Endothelial cell of umbilical vein (primary cell): ENCODE measurements at regions not wholly inside any gene's neighbourhood (a gene's known extent, or its start where the extent isn't known, plus 50 kb on each side); places are given as distances from the start of the nearest gene placed in this dataset.

Experiments used
- BruUV-seq: library from RNA; stranded (reverse); fragments of 400-500 nt; replicated peaks from 2 replicates; lab custom pipeline; 2021; lab: Mats Ljungman, UMichigan
- CTCF ChIA-PET: fragments of 300-600, 350-600 bp; sonication (Branson Sonifier 250); formaldehyde crosslinking; loops from one replicate; lab custom pipeline; 2021; ENCODE audit warnings: antibody characterized with exemption, inconsistent platforms; lab: Charles Lee
- POLR2A ChIA-PET: fragments of 300-600, 350-600 bp; sonication (Branson Sonifier 250); formaldehyde crosslinking; loops from one replicate; lab custom pipeline; 2021; ENCODE audit warnings: antibody characterized with exemption, inconsistent platforms; lab: Charles Lee
- DNase-seq: peaks from one replicate; pipeline ENCODE4 v3.0.0-alpha.2; 2011; ENCODE audit warnings: low read depth, low spot score
- FAIRE-seq: peaks from 2 replicates; lab custom pipeline; 2011; peaks lifted over from hg19 to GRCh38; lab: Jason Lieb, UNC
- H2AFZ ChIP-seq: 2 replicates; pipeline ENCODE4 v1.6.0; 2012; ENCODE audit warnings: low read depth, low read length, control low read depth, inconsistent platforms
- H3K27ac ChIP-seq: 2 replicates; pipeline ENCODE4 v1.5.1; 2011; ENCODE audit warnings: low read depth, mild to moderate bottlenecking, control low read depth, low read length, moderate library complexity; ENCODE audit not compliant: insufficient read depth
- H3K27me3 ChIP-seq, 2 experiments: 2 replicates each; pipeline versions ENCODE4 v1.6.0 to v1.6.1; 2011; ENCODE audit warnings: low read length in 2 of 2, mixed read lengths in 1 of 2; ENCODE audit not compliant: control insufficient read depth in 2 of 2, insufficient read depth in 2 of 2
- H3K36me3 ChIP-seq, 2 experiments: 2 replicates in 1 of 2; 3 replicates in 1 of 2; pipeline ENCODE4 v1.5.1; 2011; ENCODE audit warnings: low read length in 2 of 2, mild to moderate bottlenecking in 1 of 2, moderate library complexity in 1 of 2; ENCODE audit not compliant: control insufficient read depth in 2 of 2, insufficient read depth in 2 of 2; ENCODE audit errors: extremely low read depth in 1 of 2
- H3K4me1 ChIP-seq: 3 replicates; pipeline ENCODE4 v1.5.1; 2011; ENCODE audit warnings: mild to moderate bottlenecking, low read length; ENCODE audit not compliant: control insufficient read depth, insufficient read depth; ENCODE audit errors: extremely low read depth
- H3K4me2 ChIP-seq: 2 replicates; pipeline ENCODE4 v1.6.1; 2011; ENCODE audit warnings: low read length, control low read depth, mixed read lengths; ENCODE audit not compliant: insufficient read depth
- H3K4me3 ChIP-seq, 3 experiments: fragments of 200-600 bp in 1 of 3; sonication (generic), shearing (Covaris generic) in 1 of 3; replicated peaks in 1 of 3; 2 replicates each; pipeline ENCODE4 v1.5.1; 2011 to 2016; ENCODE audit warnings: control low read depth in 3 of 3, low read length in 3 of 3, mild to moderate bottlenecking in 2 of 3, inconsistent platforms in 1 of 3, low read depth in 1 of 3, moderate library complexity in 1 of 3; ENCODE audit not compliant: insufficient read depth in 1 of 3
- H3K79me2 ChIP-seq: 2 replicates; pipeline ENCODE4 v1.6.0; 2012; ENCODE audit warnings: low read length, inconsistent platforms; ENCODE audit not compliant: control insufficient read depth, insufficient read depth
- H3K9ac ChIP-seq: replicated peaks from 2 replicates; pipeline ENCODE3; 2011; ENCODE audit warnings: low read length, control low read depth; ENCODE audit not compliant: insufficient read depth; ENCODE audit errors: extremely low read depth
- H3K9me1 ChIP-seq: replicated peaks from 3 replicates; pipeline ENCODE4 v1.6.0; 2011; ENCODE audit warnings: mild to moderate bottlenecking, low read length; ENCODE audit not compliant: control insufficient read depth, insufficient read depth; ENCODE audit errors: extremely low read depth
- H3K9me3 ChIP-seq: replicated peaks from 2 replicates; pipeline ENCODE4 v1.5.1; 2012; ENCODE audit warnings: low read length, inconsistent platforms; ENCODE audit not compliant: control insufficient read depth, insufficient read depth
- H4K20me1 ChIP-seq: replicated peaks from 2 replicates; pipeline ENCODE3; 2011; ENCODE audit warnings: mild to moderate bottlenecking, low read length; ENCODE audit not compliant: control insufficient read depth, insufficient read depth; ENCODE audit errors: extremely low read depth
- FOS ChIP-seq: IDR thresholded peaks from 2 replicates; pipeline ENCODE4 v1.6.1; 2011; ENCODE audit warnings: mild to moderate bottlenecking, low read length, moderate library complexity, borderline replicate concordance; ENCODE audit not compliant: insufficient read depth
- GATA2 ChIP-seq: IDR thresholded peaks from 2 replicates; pipeline ENCODE4 v1.7.0; 2011; ENCODE audit warnings: low read depth, mild to moderate bottlenecking, moderate library complexity, mixed read lengths, low read length; ENCODE audit not compliant: insufficient read length, insufficient read depth
- JUN ChIP-seq: IDR thresholded peaks from 2 replicates; pipeline ENCODE4 v1.6.1; 2011; ENCODE audit warnings: borderline replicate concordance, low read depth; ENCODE audit not compliant: insufficient read length, insufficient read depth
- MYC ChIP-seq: IDR thresholded peaks from one replicate; pipeline ENCODE4 v1.6.1; 2011; ENCODE audit warnings: mild to moderate bottlenecking, low read depth, low read length
- POLR2A ChIP-seq: IDR thresholded peaks from 2 replicates; pipeline ENCODE4 v1.6.1; 2012; ENCODE audit warnings: low read depth, mild to moderate bottlenecking, control low read depth, low read length
- POLR2AphosphoS5 ChIP-seq: IDR thresholded peaks from 2 replicates; pipeline ENCODE4 v1.6.1; 2012; ENCODE audit warnings: low read depth, mild to moderate bottlenecking, control low read depth, low read length, moderate library complexity; ENCODE audit not compliant: insufficient read depth
- dilution Hi-C: fragments of 300-500 bp; cut with MboI; formaldehyde crosslinking; loops from one replicate; pipeline ENCODE4 v1.15.0; 2019; ENCODE audit warnings: low sequenced_read_pairs; ENCODE audit not compliant: extremely low pct_ligation_motif_present
- intact Hi-C: fragments of 100-400 bp; cut with micrococcal nuclease; formaldehyde crosslinking; loops from one replicate; pipeline ENCODE4 v1.10.0; 2022
- TF ChIP-seq, protein P1 (sequence below), 2 donors: IDR thresholded peaks; 1 replicate in 1 of 2; 2 replicates in 1 of 2; pipeline ENCODE4 v1.5.1; 2011; ENCODE audit warnings: low read length in 2 of 2, mild to moderate bottlenecking in 2 of 2, moderate library complexity in 2 of 2, control low read depth in 1 of 2, inconsistent platforms in 1 of 2, low read depth in 1 of 2; ENCODE audit not compliant: insufficient read depth in 1 of 2; ENCODE audit errors: extremely low read depth in 1 of 2

- no peak overlapping the region for H3K27ac ChIP-seq
- POLR2A ChIA-PET: no interaction called here
- dilution Hi-C loops: no loop called here
- intact Hi-C loops: loop anchor here (10.0 kb wide), 2 partner anchors 375 to 955 kb away; partner anchors contain the start of gene SLC8A1
- H4K20me1 ChIP-seq: no peaks in the 10 kb centered on the region
- BruUV-seq: no TSS peak
- no peaks in the 10 kb centered on the region for H3K9me3 ChIP-seq
- H3K4me3 ChIP-seq: no peak overlapping the region
- no peaks in the 10 kb centered on the region for H3K27me3 ChIP-seq
- no peak overlapping the region for H3K9ac ChIP-seq
- H3K4me1 ChIP-seq: no peaks in the 10 kb centered on the region
- DNase-seq (no peak), FAIRE-seq (no peak)
- TF ChIP-seq JUN (no peak), MYC (no peak), GATA2 (no peak), POLR2AphosphoS5 (no peak), FOS (no peak), POLR2A (no peak)
- TF ChIP-seq, protein P1, sequence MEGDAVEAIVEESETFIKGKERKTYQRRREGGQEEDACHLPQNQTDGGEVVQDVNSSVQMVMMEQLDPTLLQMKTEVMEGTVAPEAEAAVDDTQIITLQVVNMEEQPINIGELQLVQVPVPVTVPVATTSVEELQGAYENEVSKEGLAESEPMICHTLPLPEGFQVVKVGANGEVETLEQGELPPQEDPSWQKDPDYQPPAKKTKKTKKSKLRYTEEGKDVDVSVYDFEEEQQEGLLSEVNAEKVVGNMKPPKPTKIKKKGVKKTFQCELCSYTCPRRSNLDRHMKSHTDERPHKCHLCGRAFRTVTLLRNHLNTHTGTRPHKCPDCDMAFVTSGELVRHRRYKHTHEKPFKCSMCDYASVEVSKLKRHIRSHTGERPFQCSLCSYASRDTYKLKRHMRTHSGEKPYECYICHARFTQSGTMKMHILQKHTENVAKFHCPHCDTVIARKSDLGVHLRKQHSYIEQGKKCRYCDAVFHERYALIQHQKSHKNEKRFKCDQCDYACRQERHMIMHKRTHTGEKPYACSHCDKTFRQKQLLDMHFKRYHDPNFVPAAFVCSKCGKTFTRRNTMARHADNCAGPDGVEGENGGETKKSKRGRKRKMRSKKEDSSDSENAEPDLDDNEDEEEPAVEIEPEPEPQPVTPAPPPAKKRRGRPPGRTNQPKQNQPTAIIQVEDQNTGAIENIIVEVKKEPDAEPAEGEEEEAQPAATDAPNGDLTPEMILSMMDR (IDR thresholded peaks at IDR 0.05; ENCODE audit: extremely low read depth in 1 of 2, insufficient read depth in 1 of 2, low read depth in 1 of 2, low read length in 2 of 2): no peak
- no peak overlapping the region for H2AFZ ChIP-seq
- no peak overlapping the region for H3K4me2 ChIP-seq
- CTCF ChIA-PET: interaction anchor here (0.6 to 2.3 kb wide), 2 partner anchors 9 to 50 kb away, joined by 3 to 7 read pairs; no protein-coding TSS in a partner anchor
- H3K79me2 ChIP-seq: no peaks in the 10 kb centered on the region
- no peaks in the 10 kb centered on the region for H3K9me1 ChIP-seq
- no peaks in the 10 kb centered on the region for H3K36me3 ChIP-seq
Observed at GRCh38 chr2:41409328-41409727, 638.5 kb upstream of the PKDCC start.
